ENCODE measurements at regions not wholly inside any gene's neighbourhood (a gene's known extent, or its start where the extent isn't known, plus 50 kb on each side); places are given as distances from the start of the nearest gene placed in this dataset.

DNA sequence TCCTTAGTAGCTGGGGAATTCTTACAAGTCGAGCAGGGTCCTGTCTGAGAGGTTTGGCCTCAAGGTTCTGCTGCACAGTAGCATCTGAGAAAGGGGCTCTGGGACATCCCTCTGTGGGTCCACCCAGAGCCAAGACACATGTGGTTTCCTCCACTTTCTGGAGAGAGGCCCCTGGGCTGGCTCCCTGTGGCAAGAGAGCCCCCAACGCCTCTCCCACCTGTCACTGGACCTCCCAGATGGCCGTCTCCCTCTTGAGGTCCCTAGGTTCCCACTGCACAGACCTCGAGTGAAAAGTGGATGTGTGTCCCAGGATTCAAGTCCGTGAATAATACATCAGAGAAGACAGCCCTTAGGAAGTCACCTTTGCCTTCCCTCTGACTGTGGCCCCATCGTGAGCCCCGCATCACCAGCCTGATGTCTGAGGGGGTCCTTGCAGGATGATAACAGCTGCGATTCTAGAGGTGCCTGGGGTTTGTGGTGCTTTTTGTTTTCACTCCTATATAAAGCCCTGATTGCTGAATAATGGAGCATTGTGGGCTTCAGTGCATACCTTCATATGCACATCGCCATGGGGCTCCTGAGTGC is 319.0 kb downstream of the GLRX3 start:
- no peak overlapping the region for H3K27ac Mint-ChIP-seq
- peaks cover 16% of the 10 kb centered on the region for H3K27me3 Mint-ChIP-seq
- ATAC-seq, result no peak
- H3K4me1 Mint-ChIP-seq, result no peaks in the 10 kb centered on the region
- peaks cover 8% of the 10 kb centered on the region for H3K9me3 Mint-ChIP-seq
- H3K4me3 Mint-ChIP-seq, result no peak overlapping the region
- H3K36me3 Mint-ChIP-seq, result no peaks in the 10 kb centered on the region

DNA sequence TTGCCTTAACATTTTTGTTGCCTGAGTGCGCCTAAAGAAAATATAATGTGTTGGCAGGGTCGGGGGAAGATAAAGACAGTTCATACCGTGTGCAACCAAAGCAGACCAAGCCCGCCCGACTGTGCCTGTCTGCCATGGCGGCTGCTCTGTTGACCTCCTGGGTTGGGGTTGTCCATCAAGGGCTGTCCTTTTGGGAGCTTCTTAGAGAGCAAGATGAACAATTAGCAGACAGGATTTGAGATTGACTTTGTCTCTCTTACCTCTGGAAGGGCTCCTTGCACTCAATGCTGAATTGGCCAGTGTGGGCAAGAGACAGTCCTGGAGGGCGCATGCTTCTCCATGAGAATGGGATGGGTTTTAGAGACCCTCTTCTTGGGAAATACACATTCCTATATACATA is 319.6 kb downstream of the GLRX3 start:
- H3K36me3 Mint-ChIP-seq, result no peaks in the 10 kb centered on the region
- peaks cover 16% of the 10 kb centered on the region for H3K27me3 Mint-ChIP-seq
- H3K4me3 Mint-ChIP-seq, result no peak overlapping the region
- H3K9me3 Mint-ChIP-seq, result peaks cover 8% of the 10 kb centered on the region
- no peak for ATAC-seq
- H3K27ac Mint-ChIP-seq, result no peak overlapping the region
- H3K4me1 Mint-ChIP-seq, result no peaks in the 10 kb centered on the region

DNA sequence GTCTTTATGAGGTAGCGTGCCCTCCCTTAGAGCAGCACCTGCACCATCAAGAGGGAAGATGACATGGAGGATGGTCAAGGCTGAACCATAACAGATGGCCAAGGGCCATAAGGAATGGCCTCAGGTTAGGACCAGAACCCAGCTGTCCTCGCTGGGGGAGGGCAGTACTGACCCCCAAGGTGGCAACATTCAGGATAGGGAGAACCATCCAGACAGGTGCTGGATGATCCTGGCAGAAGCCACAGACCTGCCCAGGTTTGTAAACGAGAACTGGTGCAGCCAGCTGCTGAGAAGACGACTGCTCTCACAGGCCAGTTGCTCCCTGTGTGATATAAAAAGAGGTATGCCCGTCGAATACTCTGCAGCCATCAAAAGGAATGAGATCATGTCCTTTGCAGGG is 320.4 kb downstream of the GLRX3 start:
- no peaks in the 10 kb centered on the region for H3K4me1 Mint-ChIP-seq
- H3K9me3 Mint-ChIP-seq, result peaks cover 8% of the 10 kb centered on the region
- H3K4me3 Mint-ChIP-seq, result no peak overlapping the region
- H3K36me3 Mint-ChIP-seq, result no peaks in the 10 kb centered on the region
- peak; percentile 16 for ATAC-seq
- H3K27ac Mint-ChIP-seq, result no peak overlapping the region
- H3K27me3 Mint-ChIP-seq, result peaks cover 16% of the 10 kb centered on the region

DNA sequence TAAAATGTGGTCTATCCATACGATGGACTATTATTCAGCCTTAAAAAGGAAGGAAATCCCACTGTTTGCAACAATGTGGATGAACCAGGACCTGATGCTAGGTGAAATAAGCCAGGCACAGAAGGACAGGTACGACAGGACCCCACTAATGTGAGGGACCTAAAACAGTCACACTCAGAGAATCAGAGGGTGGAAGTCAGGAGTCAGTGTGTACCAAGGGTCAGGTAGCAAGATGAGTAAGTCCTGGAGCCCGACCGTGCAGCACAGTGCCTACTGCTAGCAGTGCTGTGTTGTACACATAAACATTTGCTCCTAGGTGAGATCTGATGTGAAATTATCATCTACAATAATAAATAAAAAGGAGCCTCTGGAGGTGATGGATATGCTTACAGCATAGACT is 322.3 kb downstream of the GLRX3 start:
- H3K27me3 Mint-ChIP-seq, result peaks cover 2% of the 10 kb centered on the region
- H3K27ac Mint-ChIP-seq, result no peak overlapping the region
- no peaks in the 10 kb centered on the region for H3K36me3 Mint-ChIP-seq
- H3K4me3 Mint-ChIP-seq, result no peak overlapping the region
- H3K4me1 Mint-ChIP-seq, result no peaks in the 10 kb centered on the region
- H3K9me3 Mint-ChIP-seq, result peaks cover 8% of the 10 kb centered on the region
- no peak for ATAC-seq

DNA sequence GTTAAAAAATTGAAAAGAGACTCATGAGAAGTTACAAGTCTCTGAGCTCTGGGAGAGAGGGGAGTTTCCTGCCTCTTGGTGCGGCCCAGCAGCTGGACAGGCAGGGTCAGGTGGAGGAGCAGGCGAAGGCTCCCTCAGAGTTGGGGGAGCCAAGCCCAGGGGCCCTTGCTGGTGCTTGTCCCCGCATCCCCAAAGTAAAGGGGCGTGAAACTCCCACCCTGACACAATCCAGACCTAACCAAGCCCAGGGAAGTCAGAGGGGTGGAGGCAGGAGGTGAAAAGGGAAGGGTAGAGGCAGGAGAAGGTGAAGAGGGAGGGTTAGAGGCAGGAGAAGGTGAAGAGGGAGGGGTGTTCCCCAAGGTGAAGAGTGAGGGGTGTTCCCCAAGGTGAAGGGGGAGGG is 322.8 kb downstream of the GLRX3 start:
- Mint-ChIP-seq H3K27me3 (no peaks in the 10 kb centered on the region), H3K4me1 (no peaks in the 10 kb centered on the region)

DNA sequence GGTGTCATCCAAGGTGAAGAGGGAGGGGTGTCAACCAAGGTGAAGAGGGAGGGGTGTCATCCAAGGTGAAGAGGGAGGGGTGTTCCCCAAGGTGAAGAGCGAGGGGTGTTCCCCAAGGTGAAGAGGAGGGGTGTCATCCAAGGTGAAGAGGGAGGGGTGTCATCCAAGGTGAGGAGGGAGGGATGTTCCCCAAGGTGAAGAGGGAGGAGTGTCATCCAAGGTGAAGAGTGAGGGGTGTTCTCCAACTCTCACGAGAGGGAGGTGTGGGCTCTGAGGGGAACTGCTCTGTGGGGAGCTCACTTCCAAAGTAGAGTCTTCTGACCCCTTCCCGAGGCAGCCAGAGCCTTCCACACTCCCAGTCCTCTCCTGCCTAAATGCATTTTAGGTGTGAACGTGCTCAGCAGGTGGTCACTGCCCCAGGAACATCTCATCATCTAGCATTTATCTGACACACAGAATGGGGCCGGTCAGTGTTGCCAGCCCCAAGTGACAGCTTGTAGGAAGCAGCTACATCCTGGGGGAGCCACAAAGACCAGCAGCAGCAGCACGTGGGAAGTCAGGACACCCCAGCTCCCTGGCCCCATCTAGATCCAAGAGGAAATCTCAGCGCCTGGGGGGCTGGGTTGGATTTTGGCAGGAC is 323.8 kb downstream of the GLRX3 start:
- Mint-ChIP-seq H3K27ac (no peak overlapping the region), H3K4me1 (no peaks in the 10 kb centered on the region), H3K27me3 (no peaks in the 10 kb centered on the region), H3K36me3 (no peaks in the 10 kb centered on the region), H3K4me3 (no peak overlapping the region), H3K9me3 (peaks cover 10% of the 10 kb centered on the region)
- no peak for ATAC-seq

More for the DNA sequence above, 322.8 kb downstream of the GLRX3 start:
- Mint-ChIP-seq H3K27ac (no peak overlapping the region), H3K36me3 (no peaks in the 10 kb centered on the region), H3K4me3 (no peak overlapping the region), H3K9me3 (peaks cover 10% of the 10 kb centered on the region)
- no peak for ATAC-seq

DNA sequence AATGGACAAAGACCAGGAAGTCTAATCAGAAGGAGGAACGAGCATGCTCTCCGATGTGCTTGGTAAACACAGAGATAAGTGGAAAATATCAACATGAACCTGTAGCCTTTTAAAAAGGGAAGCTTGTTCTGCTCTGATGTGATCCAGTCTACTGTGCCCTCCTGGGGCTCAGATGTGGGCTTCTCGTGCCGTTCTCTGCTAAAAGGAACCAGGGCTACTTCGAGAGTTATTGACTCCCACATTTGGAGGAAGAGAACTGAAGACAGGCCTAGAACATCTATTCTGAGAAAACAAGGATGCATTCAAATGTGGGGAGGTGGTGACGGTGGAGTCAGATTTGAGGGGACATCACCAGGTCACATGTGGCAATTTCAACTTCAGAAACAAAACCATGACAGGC is 325.4 kb downstream of the GLRX3 start:
- no peaks in the 10 kb centered on the region for H3K27me3 Mint-ChIP-seq
- H3K4me3 Mint-ChIP-seq, result no peak overlapping the region
- no peaks in the 10 kb centered on the region for H3K4me1 Mint-ChIP-seq

DNA sequence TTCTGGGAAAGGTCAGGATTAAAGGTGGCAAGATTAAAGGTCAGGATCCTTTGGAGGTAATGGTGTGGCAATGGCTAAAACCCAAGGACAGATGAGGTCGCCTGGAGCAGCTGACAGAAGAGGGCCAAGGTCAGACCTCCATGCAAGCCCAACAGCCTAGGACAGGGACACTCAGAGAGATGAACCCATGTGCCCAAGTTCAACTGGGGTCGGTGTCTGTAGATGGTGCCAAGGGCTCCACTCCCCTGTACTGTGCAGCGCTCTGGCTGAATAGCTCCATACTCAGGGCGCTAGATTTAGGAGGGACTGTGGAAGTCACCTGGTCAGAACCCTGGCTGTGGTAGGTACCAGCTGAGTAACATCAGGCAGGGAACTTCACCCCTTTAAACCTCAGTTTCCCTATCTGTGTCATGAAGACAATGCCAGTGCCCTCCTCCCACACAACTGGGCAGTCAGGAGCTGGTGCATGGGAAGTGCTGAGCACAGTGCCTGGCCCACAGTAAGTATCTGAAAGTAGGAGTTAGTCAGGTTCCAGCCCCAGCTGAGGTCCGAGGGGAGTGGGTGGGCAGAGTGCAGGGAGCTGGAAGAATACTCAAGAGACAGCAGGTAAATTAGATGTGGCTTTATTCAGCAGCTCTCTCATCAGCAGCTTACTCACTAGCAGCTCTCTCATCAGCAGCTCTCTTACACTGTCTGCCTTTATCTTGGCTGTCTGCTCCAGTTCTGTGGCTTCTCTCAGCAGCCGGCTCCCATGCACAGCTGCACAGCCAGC is 327.1 kb downstream of the GLRX3 start:
- Mint-ChIP-seq H3K27me3 (no peaks in the 10 kb centered on the region), H3K4me1 (no peaks in the 10 kb centered on the region), H3K36me3 (no peaks in the 10 kb centered on the region), H3K9me3 (peaks cover 16% of the 10 kb centered on the region), H3K27ac (no peak overlapping the region), H3K4me3 (no peak overlapping the region)
- ATAC-seq, result peak; percentile 31

More for the DNA sequence above, 325.4 kb downstream of the GLRX3 start:
- no peak overlapping the region for H3K27ac Mint-ChIP-seq
- no peak for ATAC-seq
- peaks cover 10% of the 10 kb centered on the region for H3K9me3 Mint-ChIP-seq
- no peaks in the 10 kb centered on the region for H3K36me3 Mint-ChIP-seq

DNA sequence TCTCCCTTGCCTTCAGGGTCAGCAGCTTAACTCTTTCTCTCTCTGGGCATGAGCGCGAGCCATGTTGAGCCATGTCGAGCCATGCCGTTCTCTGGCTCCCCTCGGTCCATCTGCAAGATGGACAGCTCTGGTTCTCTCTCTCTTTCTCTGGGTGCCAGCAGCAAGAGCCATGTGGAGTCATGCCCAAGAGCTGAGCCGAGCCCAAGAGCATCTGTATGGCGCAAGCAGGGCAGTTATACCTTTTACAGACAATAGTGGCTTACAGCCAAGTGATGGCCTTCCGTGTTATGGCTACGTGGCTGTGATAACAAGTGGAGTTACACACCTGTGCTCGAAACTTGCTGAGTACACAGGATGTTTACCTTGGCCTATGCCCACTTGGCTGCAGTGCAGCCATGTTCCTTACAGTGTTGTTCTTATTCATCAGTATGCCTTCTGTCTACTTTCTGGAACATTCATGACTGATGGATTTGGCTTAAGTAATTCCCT is 327.7 kb downstream of the GLRX3 start:
- no peak overlapping the region for H3K27ac Mint-ChIP-seq
- no peak overlapping the region for H3K4me3 Mint-ChIP-seq
- ATAC-seq, result peak; percentile 12
- no peaks in the 10 kb centered on the region for H3K4me1 Mint-ChIP-seq
- H3K27me3 Mint-ChIP-seq, result no peaks in the 10 kb centered on the region
- peaks cover 19% of the 10 kb centered on the region for H3K9me3 Mint-ChIP-seq
- no peaks in the 10 kb centered on the region for H3K36me3 Mint-ChIP-seq

DNA sequence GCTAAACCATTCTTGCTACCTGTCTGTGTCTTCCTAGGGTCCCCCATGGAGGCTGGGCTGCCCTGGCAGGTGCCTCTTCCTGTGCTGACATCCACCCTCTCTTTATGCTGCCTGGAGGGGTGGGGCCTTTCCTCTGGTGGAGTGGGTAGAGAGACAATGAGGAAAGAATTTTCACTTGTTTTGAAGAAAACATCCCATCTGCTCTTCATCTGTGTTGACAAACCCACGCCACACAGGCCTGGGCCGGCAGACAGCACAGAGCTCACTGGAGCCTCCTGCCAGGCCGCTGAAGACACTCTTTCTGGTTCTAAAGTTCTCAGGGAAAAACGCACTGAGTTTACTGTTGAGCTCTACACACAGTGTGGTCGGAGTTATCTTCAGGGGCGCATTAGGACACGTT is 328.2 kb downstream of the GLRX3 start:
- H3K27me3 Mint-ChIP-seq, result no peaks in the 10 kb centered on the region
- H3K36me3 Mint-ChIP-seq, result no peaks in the 10 kb centered on the region
- no peaks in the 10 kb centered on the region for H3K4me1 Mint-ChIP-seq
- H3K4me3 Mint-ChIP-seq, result no peak overlapping the region
- peaks cover 20% of the 10 kb centered on the region for H3K9me3 Mint-ChIP-seq
- no peak for ATAC-seq
- no peak overlapping the region for H3K27ac Mint-ChIP-seq

DNA sequence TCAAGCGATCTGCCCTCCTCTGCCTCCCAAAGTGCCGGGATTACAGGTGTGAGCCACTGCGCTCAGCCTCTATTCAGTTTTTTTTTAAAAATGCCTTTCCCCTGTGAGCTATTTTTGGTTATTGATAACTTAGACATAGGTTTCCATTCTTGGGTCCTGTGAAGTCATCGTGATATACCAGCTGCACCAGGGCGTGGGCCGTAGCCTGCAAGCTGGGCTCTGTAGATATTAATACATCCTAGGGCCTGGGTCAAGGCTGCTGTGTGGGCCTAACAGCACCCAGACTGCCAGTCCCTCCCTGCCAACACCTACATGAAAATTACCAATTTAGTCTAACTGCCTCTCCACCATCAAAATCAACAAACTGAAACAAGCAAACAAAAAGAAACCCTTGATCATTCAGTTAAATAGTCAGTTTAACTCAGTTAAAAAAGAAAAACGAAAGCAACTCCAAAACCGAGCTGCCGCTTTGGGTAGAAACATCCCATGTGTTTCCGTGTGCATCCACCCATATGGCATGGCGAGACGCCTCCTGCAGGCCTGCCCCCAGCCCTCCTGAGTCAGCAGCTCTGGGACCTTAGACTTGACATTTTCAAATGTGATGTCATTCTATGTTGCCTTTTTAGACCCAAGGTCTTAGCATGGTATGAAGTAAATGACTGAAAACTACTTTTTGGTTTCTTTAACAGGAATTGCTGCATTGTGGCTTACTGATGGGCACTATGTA is 330.2 kb downstream of the GLRX3 start:
- H3K4me3 Mint-ChIP-seq, result no peak overlapping the region
- H3K4me1 Mint-ChIP-seq, result no peaks in the 10 kb centered on the region
- H3K36me3 Mint-ChIP-seq, result no peaks in the 10 kb centered on the region
- no peak overlapping the region for H3K27ac Mint-ChIP-seq
- no peaks in the 10 kb centered on the region for H3K27me3 Mint-ChIP-seq
- no peak for ATAC-seq
- H3K9me3 Mint-ChIP-seq, result peaks cover 22% of the 10 kb centered on the region

DNA sequence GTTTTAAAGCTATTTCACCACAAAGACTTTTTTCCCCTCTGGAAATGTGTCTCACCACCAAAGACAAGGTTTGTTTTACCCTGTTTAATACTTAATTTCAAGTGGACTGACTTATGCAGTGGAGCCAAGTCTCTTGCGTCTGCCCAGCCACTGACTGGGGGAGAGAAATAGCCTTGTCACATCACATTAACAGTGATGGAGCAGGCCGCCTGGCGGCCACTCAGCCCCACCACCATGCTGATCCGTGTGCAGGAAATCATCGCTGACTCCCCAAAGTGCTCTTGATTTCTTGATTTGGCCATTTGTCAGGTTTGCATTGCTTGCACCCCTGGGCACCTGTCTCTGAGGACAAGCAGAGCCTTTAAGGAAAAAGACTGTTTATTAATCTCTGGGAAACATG is 334.1 kb downstream of the GLRX3 start:
- Mint-ChIP-seq H3K9me3 (peaks cover 20% of the 10 kb centered on the region), H3K27ac (no peak overlapping the region), H3K4me1 (no peaks in the 10 kb centered on the region), H3K36me3 (no peaks in the 10 kb centered on the region), H3K27me3 (no peaks in the 10 kb centered on the region), H3K4me3 (no peak overlapping the region)
- no peak for ATAC-seq

DNA sequence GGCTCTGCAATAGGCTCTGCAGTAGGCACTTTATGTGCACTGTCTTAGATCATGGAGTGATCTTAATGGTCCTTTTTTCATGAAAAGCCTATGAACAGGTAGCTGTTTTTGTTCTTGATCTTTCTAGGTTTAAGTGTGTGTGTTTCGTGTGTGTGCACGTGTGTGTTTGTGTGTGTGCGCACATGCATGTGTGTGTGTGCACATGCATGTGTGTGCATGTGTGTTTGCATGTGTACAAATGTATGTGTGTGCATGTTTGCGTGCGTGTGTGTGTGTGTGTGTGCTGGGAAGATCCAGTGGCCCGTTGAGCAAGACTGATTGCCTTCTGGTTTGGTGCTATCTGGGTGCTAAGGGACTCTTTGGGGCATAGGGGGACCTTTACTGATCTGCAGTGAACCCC is 334.8 kb downstream of the GLRX3 start:
- ATAC-seq, result no peak
- no peaks in the 10 kb centered on the region for H3K27me3 Mint-ChIP-seq
- no peaks in the 10 kb centered on the region for H3K36me3 Mint-ChIP-seq
- peaks cover 20% of the 10 kb centered on the region for H3K9me3 Mint-ChIP-seq
- no peak overlapping the region for H3K4me3 Mint-ChIP-seq
- no peaks in the 10 kb centered on the region for H3K4me1 Mint-ChIP-seq
- H3K27ac Mint-ChIP-seq, result no peak overlapping the region

DNA sequence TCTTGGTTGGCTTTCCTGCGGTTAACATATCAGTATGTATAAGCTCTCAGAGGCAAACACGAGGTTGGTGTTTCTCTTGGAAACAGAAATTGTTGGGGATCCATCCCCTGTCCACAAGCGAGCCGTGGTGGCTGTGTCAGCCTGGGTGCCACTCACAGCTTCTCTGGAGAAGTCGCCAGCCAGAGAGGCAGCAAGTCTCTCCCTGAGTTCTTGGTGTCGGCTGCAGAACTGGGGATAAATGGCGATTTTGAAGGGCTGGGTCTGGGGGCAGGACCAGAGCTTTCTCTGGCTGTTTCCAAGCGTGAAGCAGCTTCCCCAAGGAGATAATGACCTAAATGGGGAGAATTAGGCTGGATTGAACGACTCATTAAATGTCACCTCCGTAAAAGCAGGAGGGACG is 335.3 kb downstream of the GLRX3 start:
- Mint-ChIP-seq H3K4me3 (no peak overlapping the region), H3K9me3 (peaks cover 20% of the 10 kb centered on the region), H3K27me3 (no peaks in the 10 kb centered on the region), H3K27ac (no peak overlapping the region), H3K36me3 (no peaks in the 10 kb centered on the region), H3K4me1 (no peaks in the 10 kb centered on the region)
- ATAC-seq, result no peak

DNA sequence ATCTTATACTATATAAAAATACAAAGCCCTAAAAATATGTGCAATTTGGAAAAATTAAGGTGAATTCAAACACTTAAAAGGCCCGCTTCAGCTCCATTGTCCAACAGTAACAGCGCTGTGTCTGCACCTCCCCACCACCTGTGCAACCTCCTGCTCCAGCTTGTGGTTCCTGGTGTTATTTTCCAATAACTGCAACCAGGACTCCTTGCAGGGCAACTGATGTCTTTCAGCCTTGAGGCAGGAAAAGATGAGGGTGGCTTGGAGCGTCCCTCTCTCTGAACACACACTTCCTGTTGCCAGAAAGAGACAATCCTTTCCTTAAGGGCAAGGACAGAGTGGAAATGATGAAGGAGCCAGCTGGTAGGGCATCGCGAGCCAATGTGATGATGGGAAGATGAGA is 336.0 kb downstream of the GLRX3 start:
- H3K36me3 Mint-ChIP-seq, result no peaks in the 10 kb centered on the region
- peaks cover 17% of the 10 kb centered on the region for H3K9me3 Mint-ChIP-seq
- H3K27ac Mint-ChIP-seq, result no peak overlapping the region
- H3K27me3 Mint-ChIP-seq, result no peaks in the 10 kb centered on the region
- H3K4me1 Mint-ChIP-seq, result no peaks in the 10 kb centered on the region
- no peak overlapping the region for H3K4me3 Mint-ChIP-seq
- no peak for ATAC-seq
